SJCRH30 (cell line): ENCODE measurements at regions not wholly inside any gene's neighbourhood (a gene's known extent, or its start where the extent isn't known, plus 50 kb on each side); places are given as distances from the start of the nearest gene placed in this dataset.
A peak's percentile ranks its signal among the peaks of the same experiment; 100 is the strongest.
"Not testable (repeated sequence)": the region's sequence is repeated elsewhere in the genome, so short reads cannot be mapped to it uniquely, and the experiment has no call there.

Experiments used
- DNase-seq, 2 experiments: peaks; one replicate each; pipeline ENCODE4 v3.0.0-alpha.2; 2015 to 2020
- H3K27ac ChIP-seq: fragments of 250-450 bp; sonication (Bioruptor Pico); 2 replicates; pipeline ENCODE4 v1.5.1; 2020; ENCODE audit warnings: mild to moderate bottlenecking, moderate library complexity
- H3K27me3 ChIP-seq: fragments of 250-450 bp; sonication (Bioruptor Pico); 2 replicates; pipeline ENCODE4 v1.5.1; 2020; ENCODE audit warnings: mild to moderate bottlenecking, moderate library complexity
- H3K36me3 ChIP-seq: fragments of 250-450 bp; sonication (Bioruptor Pico); 2 replicates; pipeline ENCODE4 v1.5.1; 2020; ENCODE audit warnings: mild to moderate bottlenecking, moderate library complexity
- H3K4me1 ChIP-seq: fragments of 250-450 bp; sonication (Bioruptor Pico); 2 replicates; pipeline ENCODE4 v1.5.1; 2020; ENCODE audit warnings: mild to moderate bottlenecking, moderate library complexity
- H3K4me3 ChIP-seq: fragments of 250-450 bp; sonication (Bioruptor Pico); 2 replicates; pipeline ENCODE4 v1.5.1; 2020; ENCODE audit warnings: mild to moderate bottlenecking, moderate library complexity
- H3K9me3 ChIP-seq: fragments of 250-450 bp; sonication (Bioruptor Pico); replicated peaks from 2 replicates; pipeline ENCODE4 v1.5.1; 2020; ENCODE audit warnings: mild to moderate bottlenecking, moderate library complexity

DNA sequence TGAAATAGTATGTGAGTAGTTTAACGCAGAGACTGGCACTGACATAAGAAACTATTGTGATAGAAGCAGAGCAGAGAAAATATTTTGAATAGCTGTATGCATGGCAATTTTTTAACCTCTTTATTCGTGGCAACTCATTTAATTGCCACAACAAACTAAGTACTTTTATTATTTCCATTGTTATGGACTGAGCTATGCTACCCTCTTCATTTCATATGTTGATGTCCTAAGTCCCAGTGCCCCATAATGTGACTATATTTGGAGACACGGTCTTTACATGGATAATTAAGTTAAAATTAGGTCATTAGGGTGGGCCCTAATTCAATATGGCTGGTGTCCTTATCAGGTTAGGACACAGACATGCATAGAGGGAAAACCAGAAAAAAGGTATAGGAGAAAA is 86.1 kb upstream of the PRSS3 start:
- Histone ChIP-seq H3K36me3 (no peaks in the 10 kb centered on the region), H3K4me1 (no peaks in the 10 kb centered on the region), H3K9me3 (0 out of 2 replicates have a peak, but pooled peaks cover 5% of the 10 kb centered on the region), H3K4me3 (no peak overlapping the region), H3K27me3 (no peaks in the 10 kb centered on the region), H3K27ac (no peak overlapping the region)
- DNase-seq, result no peak

DNA sequence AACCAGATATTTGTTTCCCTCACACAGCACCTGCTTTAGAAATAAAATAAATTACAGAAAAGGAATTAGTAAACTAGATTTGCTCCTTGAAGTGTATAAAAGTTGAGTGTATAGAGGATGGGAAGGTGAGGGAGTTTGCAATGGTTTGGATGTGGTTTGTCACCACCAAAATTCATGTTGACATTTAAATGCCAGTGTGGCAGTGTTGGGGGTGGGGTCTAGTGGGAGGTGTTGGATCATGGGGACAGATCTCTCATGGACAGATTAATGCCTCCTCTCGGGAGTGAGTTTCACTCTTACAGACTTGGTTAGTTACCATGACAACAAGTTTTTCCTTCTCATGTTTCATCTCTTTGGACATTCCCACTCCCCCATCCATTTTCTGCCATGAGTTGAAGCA is 83.9 kb upstream of the PRSS3 start:
- not testable (repeated sequence) for H3K27ac ChIP-seq, H3K4me1 ChIP-seq, H3K9me3 ChIP-seq, H3K27me3 ChIP-seq, H3K36me3 ChIP-seq, DNase-seq, H3K4me3 ChIP-seq

DNA sequence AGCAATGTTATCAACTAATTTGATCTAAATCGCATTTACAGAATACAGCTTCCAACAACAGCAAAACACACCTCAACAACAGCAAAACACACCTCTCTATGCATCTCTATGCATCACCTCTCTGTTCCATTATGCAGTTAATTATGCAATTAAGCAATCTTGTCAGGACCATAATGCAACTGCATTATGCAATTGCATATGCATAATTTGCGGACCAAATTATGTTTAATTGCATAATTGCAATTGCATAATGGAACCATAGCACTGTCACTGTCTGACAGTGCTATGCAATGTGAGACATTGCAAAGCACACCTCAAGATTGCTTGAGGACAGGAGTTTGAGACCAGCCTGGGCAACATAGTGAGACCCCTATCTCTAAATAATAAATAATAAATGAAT is 80.4 kb upstream of the PRSS3 start:
- H3K27me3 ChIP-seq, result no peaks in the 10 kb centered on the region
- H3K4me1 ChIP-seq, result no peaks in the 10 kb centered on the region
- no peaks in the 10 kb centered on the region for H3K9me3 ChIP-seq
- no peak overlapping the region for H3K4me3 ChIP-seq
- DNase-seq, result no peak
- H3K36me3 ChIP-seq, result no peaks in the 10 kb centered on the region
- no peak overlapping the region for H3K27ac ChIP-seq

DNA sequence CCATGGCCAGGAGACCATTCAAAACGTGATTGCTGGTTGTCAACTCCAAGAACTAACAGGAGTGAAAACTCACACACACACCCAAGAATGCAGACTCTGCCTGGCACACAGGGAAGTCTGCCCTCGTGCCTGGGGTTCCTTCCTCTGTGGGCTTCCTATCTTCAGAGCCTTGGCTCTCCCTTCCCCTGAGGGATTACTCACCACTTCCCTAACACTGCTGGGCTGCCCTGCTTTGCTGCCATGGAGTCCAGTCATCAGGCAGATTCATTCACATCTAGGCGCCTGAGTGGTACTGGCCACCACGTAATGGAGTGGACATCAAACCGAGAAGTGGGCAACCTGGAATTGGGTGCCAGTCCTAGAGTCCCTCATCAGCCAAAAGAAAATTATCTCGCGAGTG is 76.4 kb upstream of the PRSS3 start:
- Histone ChIP-seq H3K4me3 (no peak overlapping the region), H3K27ac (no peak overlapping the region), H3K9me3 (no peaks in the 10 kb centered on the region), H3K4me1 (no peaks in the 10 kb centered on the region), H3K36me3 (no peaks in the 10 kb centered on the region), H3K27me3 (no peaks in the 10 kb centered on the region)
- DNase-seq, result no peak

DNA sequence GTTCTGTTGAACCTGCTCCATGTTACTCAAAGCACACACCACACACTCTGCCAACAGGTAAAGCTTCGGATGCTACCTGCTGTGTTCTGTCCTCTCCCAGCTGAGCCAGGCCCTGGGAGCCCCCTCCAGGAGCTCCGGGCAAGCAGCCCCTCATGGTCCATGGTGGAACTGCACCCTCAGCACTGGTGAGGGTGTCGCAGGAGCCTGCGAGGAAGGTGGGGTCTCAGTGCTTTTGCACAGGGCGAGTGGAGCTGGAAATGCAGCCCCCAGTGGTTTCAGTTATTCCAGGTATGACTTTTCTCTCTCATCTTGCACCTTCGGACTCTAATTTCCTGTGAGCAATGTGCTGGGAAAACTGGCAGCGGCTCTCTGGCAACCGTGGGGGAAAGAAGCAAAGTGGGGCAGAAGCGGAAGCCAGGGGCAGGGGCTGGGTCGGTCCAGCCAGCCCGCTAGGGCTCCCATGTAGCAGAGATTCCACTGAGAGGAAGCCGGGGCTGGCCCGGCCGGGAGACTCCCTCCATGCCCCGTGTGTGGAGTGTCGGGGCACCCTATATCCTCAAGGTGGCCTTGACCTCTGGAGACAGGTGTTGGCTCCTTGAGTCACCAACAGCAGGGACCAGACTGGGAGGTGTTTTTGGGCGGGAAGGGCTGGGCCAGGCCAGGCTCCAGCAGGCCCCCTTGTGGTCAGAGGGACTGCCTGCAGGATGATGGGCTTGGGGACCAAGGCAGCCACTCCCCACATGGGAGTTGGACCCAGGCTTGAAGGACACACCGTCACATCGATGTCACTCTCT is 75.6 kb upstream of the PRSS3 start:
- H3K4me3 ChIP-seq, result peak overlapping the region; percentile 46
- H3K9me3 ChIP-seq, result peaks cover 3% of the 10 kb centered on the region; the same call in 1 of the 2 replicates
- H3K36me3 ChIP-seq, result no peaks in the 10 kb centered on the region
- H3K27ac ChIP-seq, result no peak overlapping the region
- peak; percentile 69 to 75 for DNase-seq
- H3K27me3 ChIP-seq, result no peaks in the 10 kb centered on the region
- H3K4me1 ChIP-seq, result no peaks in the 10 kb centered on the region

DNA sequence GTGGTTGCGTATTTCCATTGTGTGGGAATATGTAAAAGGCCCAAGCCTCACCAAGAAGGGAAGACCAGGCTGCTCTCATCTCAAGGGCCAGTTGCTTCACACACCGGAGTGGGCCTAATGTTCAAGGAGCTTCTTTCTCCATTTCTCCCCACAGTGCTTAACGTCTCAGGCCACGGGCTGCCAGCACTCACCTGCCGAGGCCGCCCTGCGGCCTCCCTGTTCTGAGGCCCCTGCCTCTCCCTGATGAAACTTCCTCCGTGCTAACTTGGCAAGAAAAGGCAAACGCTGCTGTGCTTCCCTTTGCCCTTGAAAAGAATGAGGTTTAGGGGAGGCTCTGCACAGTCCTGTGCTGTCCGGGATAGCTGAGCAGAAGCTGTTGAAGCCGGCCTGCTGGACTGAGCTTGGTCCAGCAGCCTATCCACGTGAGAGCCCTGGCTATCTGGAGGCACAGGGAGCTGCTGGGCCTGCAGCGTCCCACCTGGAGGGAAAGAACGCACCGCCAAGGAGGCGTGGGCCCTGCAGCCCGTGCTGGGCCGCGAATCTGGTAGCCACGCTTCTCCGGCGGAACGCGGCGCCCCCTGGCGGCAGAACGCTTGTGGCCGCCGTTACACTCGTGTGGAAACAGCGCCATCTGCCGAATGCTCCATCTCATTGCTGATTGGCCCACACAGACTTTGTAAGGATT is 73.5 kb upstream of the PRSS3 start:
- DNase-seq, result peak; percentile 72 to 85
- Histone ChIP-seq H3K36me3 (no peaks in the 10 kb centered on the region), H3K4me3 (no peak overlapping the region), H3K4me1 (no peaks in the 10 kb centered on the region), H3K27ac (no peak overlapping the region), H3K9me3 (peaks cover 3% of the 10 kb centered on the region; the same call in 1 of the 2 replicates), H3K27me3 (no peaks in the 10 kb centered on the region)

DNA sequence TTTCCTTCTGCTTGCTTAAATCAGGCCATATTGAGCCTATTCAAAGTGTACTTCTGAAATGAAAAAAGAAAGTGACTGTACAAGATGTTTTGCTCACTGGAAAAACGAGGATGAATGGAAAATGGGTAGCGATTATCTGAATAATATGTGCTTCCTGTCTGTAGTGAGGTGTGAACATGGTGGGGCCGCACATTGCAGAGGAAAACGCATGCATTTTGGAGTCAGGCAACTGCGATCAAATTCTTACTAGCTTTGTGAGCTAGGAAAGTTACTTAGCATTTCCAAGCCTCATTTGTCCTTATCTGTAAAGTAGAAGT is 73.0 kb upstream of the PRSS3 start:
- Histone ChIP-seq H3K27me3 (no peaks in the 10 kb centered on the region), H3K4me3 (no peak overlapping the region), H3K27ac (no peak overlapping the region), H3K36me3 (no peaks in the 10 kb centered on the region), H3K9me3 (peaks cover 3% of the 10 kb centered on the region; the same call in 1 of the 2 replicates), H3K4me1 (no peaks in the 10 kb centered on the region)
- DNase-seq, result no peak

DNA sequence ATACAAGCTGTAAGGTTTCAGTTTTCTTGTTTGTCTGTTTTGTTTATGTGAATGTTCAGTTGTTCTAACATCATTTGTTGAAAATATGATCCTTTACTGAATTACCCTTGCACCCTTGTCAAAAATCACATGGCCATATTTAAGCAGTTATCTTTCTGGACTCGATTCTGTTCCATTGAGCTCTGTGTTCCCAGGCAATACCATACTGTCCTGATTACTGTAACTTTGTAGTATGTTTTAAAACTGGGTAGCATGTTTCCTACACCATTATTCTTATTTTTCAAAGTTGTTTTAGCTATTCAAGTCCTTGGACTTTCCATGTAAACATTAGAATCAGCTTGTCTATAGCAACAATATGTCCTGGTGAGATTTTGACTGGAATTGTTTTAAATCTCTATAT is 66.7 kb upstream of the PRSS3 start:
- Histone ChIP-seq H3K27me3 (no peaks in the 10 kb centered on the region), H3K4me3 (no peak overlapping the region), H3K9me3 (peaks cover 3% of the 10 kb centered on the region; the same call in 1 of the 2 replicates), H3K36me3 (no peaks in the 10 kb centered on the region), H3K4me1 (no peaks in the 10 kb centered on the region), H3K27ac (no peak overlapping the region)
- no peak for DNase-seq

DNA sequence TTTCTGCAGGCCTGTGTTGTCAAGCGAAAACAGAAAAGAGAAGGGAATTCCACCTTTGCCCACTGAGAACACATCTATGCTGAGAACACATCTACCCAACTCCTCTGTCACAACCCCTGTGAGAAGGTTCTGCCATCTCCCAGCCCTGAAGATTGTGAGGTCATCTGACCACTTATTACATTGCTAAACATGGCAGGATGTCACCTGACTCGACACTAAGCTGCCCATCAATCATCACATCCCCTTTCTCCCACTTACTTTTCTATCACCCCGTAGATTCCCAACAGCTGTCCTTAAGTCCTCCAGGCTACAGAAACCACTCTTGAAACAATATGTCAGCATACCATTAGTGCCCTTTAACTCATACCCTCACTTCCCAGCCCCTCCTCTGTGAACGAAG is 64.2 kb upstream of the PRSS3 start:
- no peaks in the 10 kb centered on the region for H3K27me3 ChIP-seq
- no peak overlapping the region for H3K4me3 ChIP-seq
- peak; percentile 12 to 36 for DNase-seq
- no peak overlapping the region for H3K27ac ChIP-seq
- no peaks in the 10 kb centered on the region for H3K36me3 ChIP-seq
- H3K9me3 ChIP-seq, result no peaks in the 10 kb centered on the region
- H3K4me1 ChIP-seq, result no peaks in the 10 kb centered on the region

DNA sequence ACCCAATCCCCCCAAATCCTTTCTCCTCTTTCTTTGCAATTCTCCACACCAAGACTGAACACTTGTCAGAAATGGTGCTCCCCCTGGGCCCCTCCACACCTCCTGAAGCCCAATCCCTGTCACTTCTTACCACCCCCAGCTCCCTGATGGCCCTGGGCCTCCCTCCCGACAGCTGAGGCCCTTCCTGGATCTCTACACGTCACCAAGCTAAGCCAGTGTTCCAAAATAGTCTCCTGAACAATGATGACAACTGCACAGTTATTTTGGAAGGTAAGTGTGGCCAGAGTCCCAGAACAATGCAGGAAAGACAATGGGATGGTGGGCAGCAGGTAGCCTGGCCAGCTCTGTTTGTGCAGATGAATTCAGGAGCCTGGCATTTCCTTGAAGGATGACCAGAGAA is 63.7 kb upstream of the PRSS3 start:
- DNase-seq, result peak in 1 of 2 experiments; percentile 28

DNA sequence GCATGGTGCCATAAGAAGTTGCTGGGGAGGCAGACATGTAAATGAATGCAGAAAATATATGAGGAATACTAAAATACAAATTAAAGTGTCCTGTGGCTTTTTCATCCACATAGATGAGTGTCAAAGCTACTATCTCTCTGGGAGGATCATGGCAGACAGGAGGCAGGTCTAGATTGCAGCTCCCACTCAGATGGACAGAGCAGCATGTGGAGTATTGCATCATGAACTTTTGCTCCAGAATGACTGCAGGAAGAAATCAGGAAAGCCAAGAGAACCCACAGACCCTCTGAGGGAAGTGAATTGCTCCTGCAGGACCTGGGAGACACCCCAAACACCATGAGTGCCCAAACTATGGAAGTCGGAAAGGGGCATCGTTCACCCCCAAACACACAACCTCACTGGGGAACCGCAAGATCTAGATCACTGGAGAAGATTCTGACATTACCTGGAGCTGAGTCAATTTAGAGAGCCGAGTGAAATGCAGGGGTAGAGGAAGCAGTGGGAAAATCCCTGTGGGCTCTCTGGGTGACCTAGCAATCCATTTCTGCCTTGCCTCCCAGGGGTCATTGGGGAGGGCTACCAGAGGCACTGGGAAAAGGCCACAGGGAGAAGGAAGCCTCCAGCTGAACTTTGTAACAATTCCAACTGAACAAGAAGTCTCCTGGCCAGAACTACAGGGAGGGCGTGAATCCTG is 61.0 kb upstream of the PRSS3 start:
- H3K36me3 ChIP-seq, H3K9me3 ChIP-seq, H3K27me3 ChIP-seq, H3K4me3 ChIP-seq, H3K4me1 ChIP-seq, H3K27ac ChIP-seq, DNase-seq: not testable (repeated sequence)

More for the DNA sequence above, 63.7 kb upstream of the PRSS3 start:
- Histone ChIP-seq H3K4me3 (no peak overlapping the region), H3K9me3 (no peaks in the 10 kb centered on the region), H3K36me3 (no peaks in the 10 kb centered on the region), H3K27me3 (no peaks in the 10 kb centered on the region), H3K27ac (no peak overlapping the region), H3K4me1 (no peaks in the 10 kb centered on the region)

DNA sequence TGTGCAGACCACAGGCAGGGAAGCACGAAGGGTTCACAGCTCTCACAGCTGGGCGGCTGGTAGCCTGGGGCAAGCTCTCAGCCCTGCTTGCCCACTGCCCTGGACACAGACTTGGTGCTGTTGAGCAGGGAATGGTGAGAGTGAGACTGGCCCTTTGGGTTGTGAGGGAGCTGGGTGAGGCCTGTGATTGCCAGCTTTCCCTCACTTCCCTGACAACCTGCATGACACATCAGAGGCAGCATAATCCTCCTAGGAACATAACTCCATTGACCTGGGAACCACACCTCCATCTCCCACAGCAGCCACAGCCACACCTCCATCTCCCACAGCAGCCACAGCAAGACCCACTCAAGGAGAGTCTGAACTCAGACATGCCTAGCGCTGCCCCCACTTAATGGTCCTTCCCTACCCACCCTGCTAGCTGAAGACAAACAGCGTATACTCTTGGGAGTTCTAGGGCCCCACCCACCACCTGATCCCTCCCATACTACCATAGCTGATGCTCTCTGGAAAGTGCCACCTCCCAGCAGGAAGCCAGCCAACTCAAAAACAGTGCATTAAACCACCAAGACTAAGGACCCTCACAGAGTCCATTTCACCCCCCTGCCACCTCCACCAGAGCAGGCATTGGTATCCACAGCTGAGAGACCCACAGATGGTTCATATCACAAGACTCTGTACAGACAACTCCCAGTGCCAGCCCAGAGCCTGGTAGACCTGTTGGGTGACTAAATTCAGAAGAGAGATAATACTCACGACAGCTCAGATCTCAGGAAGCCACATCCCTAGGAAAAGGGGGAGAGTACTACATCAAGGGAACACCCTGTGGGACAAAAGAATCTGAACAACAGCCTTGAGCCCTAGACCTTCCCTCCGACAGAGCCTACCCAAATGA is 60.2 kb upstream of the PRSS3 start:
- not testable (repeated sequence) for H3K27ac ChIP-seq, H3K9me3 ChIP-seq, H3K27me3 ChIP-seq, H3K4me1 ChIP-seq, H3K36me3 ChIP-seq, H3K4me3 ChIP-seq, DNase-seq

DNA sequence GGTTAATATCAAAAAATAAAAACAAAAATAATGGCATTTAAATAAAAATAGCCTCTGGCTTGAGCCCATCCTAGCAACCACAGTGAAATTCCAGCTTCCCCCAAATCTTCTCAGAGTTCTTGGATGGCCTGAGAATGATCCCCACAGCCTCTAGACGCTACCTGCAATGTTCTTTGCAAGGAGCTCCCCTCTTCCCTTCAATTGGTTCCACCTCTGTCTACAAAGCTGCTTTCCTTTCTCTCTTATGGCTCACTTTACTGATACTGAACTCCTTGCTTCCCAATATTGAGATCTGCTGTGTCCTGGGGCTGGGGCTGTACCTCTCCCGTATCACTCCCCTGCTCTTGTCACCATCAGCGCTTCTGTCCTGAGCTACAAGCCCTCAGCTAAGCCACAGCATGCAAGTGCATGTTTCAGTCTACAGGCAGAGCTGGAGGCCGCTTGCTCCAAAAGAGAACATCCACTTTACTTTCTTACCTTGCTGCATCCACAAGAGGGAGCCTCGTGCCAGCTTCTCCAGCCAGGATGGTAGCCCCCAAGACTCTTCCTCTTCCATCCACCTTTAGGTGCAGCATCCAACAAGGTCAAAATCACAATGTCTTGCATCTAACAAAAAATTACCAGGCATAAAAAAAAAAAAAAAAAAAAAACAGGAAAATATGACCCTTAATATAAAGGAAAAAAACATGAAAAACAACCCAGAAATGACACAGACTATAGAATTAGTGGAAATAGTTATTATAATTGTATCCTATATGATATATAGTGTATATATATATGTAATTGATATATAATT is 57.4 kb upstream of the PRSS3 start:
- H3K4me3 ChIP-seq, result no peak overlapping the region
- H3K36me3 ChIP-seq, result no peaks in the 10 kb centered on the region
- H3K27me3 ChIP-seq, result no peaks in the 10 kb centered on the region
- H3K4me1 ChIP-seq, result no peaks in the 10 kb centered on the region
- DNase-seq, result peak; percentile 33 to 63
- H3K9me3 ChIP-seq, result no peaks in the 10 kb centered on the region
- H3K27ac ChIP-seq, result no peak overlapping the region

DNA sequence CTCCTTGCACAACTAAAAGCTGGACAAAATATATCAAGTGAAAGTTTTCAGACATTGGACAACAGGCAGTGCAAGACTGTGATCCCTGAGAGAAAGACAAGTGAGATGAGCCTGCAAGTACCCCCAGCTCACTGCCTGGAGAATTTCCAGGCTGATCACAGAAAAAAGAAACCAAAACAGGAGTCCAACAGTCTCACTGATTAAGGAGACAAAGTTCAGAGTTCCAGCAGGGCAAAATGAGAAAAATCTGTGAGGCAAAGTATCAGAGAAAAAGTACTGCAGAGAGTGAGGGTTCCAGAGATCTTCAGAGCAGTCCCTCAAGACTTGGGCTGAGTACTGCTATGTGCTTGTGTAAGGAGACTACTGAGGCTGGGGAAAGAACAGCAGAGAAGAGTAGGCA is 56.0 kb upstream of the PRSS3 start:
- no peaks in the 10 kb centered on the region for H3K9me3 ChIP-seq
- no peak overlapping the region for H3K4me3 ChIP-seq
- no peak overlapping the region for H3K27ac ChIP-seq
- no peaks in the 10 kb centered on the region for H3K4me1 ChIP-seq
- H3K36me3 ChIP-seq, result no peaks in the 10 kb centered on the region
- no peaks in the 10 kb centered on the region for H3K27me3 ChIP-seq
- DNase-seq, result no peak
